GM21723 (cell line): ENCODE measurements at regions not wholly inside any gene's neighbourhood (a gene's known extent, or its start where the extent isn't known, plus 50 kb on each side); places are given as distances from the start of the nearest gene placed in this dataset.

ENCODE experiments used
- ATAC-seq: cut with Tn5 transposase; IDR thresholded peaks from one replicate; pipeline ENCODE4 v1.9.1; 2021; ENCODE audit warnings: mild to moderate bottlenecking, moderate library complexity; ENCODE audit not compliant: unreplicated experiment

GRCh38 chr12:111029732-111030131 lies 109.4 kb upstream of the MYL2 start:
- ATAC-seq, result no peak

- no peak for ATAC-seq
Observed at GRCh38 chr12:111029305-111029704, 108.9 kb upstream of the MYL2 start.

- ATAC-seq, result no peak
Observed at GRCh38 chr12:111028830-111029229, 108.5 kb upstream of the MYL2 start.

- no peak for ATAC-seq
Observed at GRCh38 chr12:111027431-111027830, 107.1 kb upstream of the MYL2 start.

GRCh38 chr12:111025792-111026430 lies 105.5 kb upstream of the MYL2 start:
- no peak for ATAC-seq

- no peak for ATAC-seq
Observed at GRCh38 chr12:111025301-111025700, 104.9 kb upstream of the MYL2 start.

- no peak for ATAC-seq
Observed at GRCh38 chr12:111024205-111024801, 103.9 kb upstream of the MYL2 start.

GRCh38 chr12:111022386-111022785 lies 102.0 kb upstream of the MYL2 start:
- no peak for ATAC-seq

- ATAC-seq, result no peak
Observed at GRCh38 chr12:111014547-111014946, 94.2 kb upstream of the MYL2 start.

- ATAC-seq, result no peak
Observed at GRCh38 chr12:111012918-111013317, 92.5 kb upstream of the MYL2 start.

GRCh38 chr12:111011999-111012600 lies 91.7 kb upstream of the MYL2 start:
- no peak for ATAC-seq

- ATAC-seq, result no peak
Observed at GRCh38 chr12:111010916-111011657, 90.7 kb upstream of the MYL2 start.

GRCh38 chr12:111010061-111010460 lies 89.7 kb upstream of the MYL2 start:
- no peak for ATAC-seq

GRCh38 chr12:111006621-111007020 lies 86.2 kb upstream of the MYL2 start:
- ATAC-seq, result no peak

GRCh38 chr12:110998971-110999370 lies 78.6 kb upstream of the MYL2 start:
- ATAC-seq, result no peak

GRCh38 chr12:110998165-110998564 lies 77.8 kb upstream of the MYL2 start:
- ATAC-seq, result no peak

- ATAC-seq, result no peak
Observed at GRCh38 chr12:110996415-110996814, 76.0 kb upstream of the MYL2 start.

GRCh38 chr12:110995615-110996014 lies 75.2 kb upstream of the MYL2 start:
- ATAC-seq, result no peak

GRCh38 chr12:110995016-110995415 lies 74.6 kb upstream of the MYL2 start:
- no peak for ATAC-seq

GRCh38 chr12:110993434-110993833 lies 73.1 kb upstream of the MYL2 start:
- ATAC-seq, result no peak

- no peak for ATAC-seq
Observed at GRCh38 chr12:110992909-110993308, 72.5 kb upstream of the MYL2 start.

GRCh38 chr12:110983811-110984210 lies 63.4 kb upstream of the MYL2 start:
- ATAC-seq, result no peak
